ENCODE measurements at regions not wholly inside any gene's neighbourhood (a gene's known extent, or its start where the extent isn't known, plus 50 kb on each side); places are given as distances from the start of the nearest gene placed in this dataset.

DNA sequence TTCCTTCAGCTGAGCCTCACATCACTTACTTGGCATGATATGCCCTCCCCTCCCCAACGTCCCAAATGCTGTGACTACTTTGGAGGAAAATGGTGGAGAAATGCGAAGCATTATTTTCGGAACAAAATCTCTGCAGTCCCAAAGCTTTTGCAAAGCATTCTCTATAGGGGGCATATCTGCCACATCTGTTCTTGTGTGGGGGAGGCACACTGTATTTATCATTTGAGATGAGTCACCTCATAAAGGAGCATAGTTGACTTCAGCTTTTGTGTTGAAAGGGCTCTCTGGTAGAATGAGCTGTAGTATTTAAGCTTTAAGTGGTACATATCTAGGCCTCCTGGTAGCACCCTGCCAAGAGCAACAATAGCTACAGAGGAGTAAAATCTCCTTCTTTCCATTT lies 447.5 kb downstream of the ADAMTS20 start:
- Mint-ChIP-seq H3K36me3 (ENCODE audit: low read depth, unreplicated experiment) (no peaks in the 10 kb centered on the region), H3K4me1 (ENCODE audit: unreplicated experiment) (peaks cover 8% of the 10 kb centered on the region), H3K9me3 (ENCODE audit: unreplicated experiment) (no peaks in the 10 kb centered on the region), H3K4me3 (ENCODE audit: unreplicated experiment) (no peak overlapping the region), H3K27me3 (ENCODE audit: unreplicated experiment) (no peaks in the 10 kb centered on the region), H3K27ac (ENCODE audit: unreplicated experiment) (no peak overlapping the region)
- TF ChIP-seq, protein P1, sequence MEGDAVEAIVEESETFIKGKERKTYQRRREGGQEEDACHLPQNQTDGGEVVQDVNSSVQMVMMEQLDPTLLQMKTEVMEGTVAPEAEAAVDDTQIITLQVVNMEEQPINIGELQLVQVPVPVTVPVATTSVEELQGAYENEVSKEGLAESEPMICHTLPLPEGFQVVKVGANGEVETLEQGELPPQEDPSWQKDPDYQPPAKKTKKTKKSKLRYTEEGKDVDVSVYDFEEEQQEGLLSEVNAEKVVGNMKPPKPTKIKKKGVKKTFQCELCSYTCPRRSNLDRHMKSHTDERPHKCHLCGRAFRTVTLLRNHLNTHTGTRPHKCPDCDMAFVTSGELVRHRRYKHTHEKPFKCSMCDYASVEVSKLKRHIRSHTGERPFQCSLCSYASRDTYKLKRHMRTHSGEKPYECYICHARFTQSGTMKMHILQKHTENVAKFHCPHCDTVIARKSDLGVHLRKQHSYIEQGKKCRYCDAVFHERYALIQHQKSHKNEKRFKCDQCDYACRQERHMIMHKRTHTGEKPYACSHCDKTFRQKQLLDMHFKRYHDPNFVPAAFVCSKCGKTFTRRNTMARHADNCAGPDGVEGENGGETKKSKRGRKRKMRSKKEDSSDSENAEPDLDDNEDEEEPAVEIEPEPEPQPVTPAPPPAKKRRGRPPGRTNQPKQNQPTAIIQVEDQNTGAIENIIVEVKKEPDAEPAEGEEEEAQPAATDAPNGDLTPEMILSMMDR (IDR thresholded peaks at IDR 0.05; ENCODE audit: unreplicated experiment) = no peak
- no peak for DNase-seq (ENCODE audit: low spot score)

DNA sequence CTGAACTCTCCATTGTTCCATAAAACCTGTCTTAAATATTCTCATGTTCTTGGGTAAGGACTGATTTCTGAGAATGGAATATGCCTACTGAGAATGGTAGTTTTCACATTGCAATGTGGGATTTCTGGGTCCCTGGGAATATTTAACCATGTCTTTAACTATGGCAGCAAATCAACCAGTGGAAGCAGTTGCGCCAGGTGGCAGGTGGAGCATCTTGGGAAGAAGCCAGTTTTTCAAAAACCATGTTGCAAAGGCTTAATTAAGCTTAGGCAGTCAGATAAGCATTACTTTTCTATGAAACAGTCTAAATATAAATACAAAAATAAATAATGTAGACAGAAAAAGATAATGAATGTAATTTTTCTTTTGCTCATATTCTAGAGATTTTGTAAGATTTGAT lies 448.1 kb downstream of the ADAMTS20 start:
- no peaks in the 10 kb centered on the region for H3K36me3 Mint-ChIP-seq (ENCODE audit: low read depth, unreplicated experiment)
- TF ChIP-seq, protein P1 (IDR thresholded peaks at IDR 0.05; ENCODE audit: unreplicated experiment) = no peak
- H3K27ac Mint-ChIP-seq (ENCODE audit: unreplicated experiment) = no peak overlapping the region
- no peak overlapping the region for H3K4me3 Mint-ChIP-seq (ENCODE audit: unreplicated experiment)
- no peaks in the 10 kb centered on the region for H3K27me3 Mint-ChIP-seq (ENCODE audit: unreplicated experiment)
- peaks cover 8% of the 10 kb centered on the region for H3K4me1 Mint-ChIP-seq (ENCODE audit: unreplicated experiment)
- H3K9me3 Mint-ChIP-seq (ENCODE audit: unreplicated experiment) = no peaks in the 10 kb centered on the region
- DNase-seq (ENCODE audit: low spot score) = no peak

DNA sequence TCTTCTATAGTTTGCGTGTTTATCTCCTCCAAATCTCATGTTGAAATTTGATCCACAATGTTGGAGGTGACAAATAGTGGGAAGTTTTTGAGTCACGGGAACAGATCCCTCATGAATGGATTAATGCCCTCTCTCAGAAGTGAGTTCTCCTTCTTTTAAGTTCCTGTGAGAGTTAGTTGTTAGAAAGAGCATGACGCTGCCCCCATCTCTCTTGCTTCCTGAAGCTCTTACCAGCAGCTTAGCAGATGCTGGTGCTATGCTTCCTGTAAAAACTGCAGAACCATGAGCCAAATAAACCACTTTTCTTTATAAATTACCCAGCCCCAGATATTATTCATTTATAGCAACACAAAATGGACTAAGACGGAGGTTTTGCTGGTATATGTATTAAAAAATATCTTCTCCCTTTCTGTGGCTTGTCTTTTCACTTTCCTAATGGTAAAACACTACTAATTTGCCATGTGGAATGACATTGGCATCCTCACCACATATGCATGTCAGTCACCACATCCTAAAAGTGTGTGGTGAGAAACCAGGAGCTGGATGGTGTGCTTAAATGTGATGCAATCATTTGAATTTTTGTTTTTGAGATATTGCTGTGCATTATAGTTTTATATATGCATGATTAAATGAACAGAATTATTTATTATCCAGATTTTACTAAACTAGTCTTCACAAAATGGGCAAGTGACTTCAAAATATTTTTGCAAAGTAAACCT lies 449.3 kb downstream of the ADAMTS20 start:
- H3K4me3 Mint-ChIP-seq (ENCODE audit: unreplicated experiment) = no peak overlapping the region
- H3K27me3 Mint-ChIP-seq (ENCODE audit: unreplicated experiment) = no peaks in the 10 kb centered on the region
- no peak overlapping the region for H3K27ac Mint-ChIP-seq (ENCODE audit: unreplicated experiment)
- TF ChIP-seq, protein P1 (IDR thresholded peaks at IDR 0.05; ENCODE audit: unreplicated experiment) = no peak
- no peak for DNase-seq (ENCODE audit: low spot score)
- H3K4me1 Mint-ChIP-seq (ENCODE audit: unreplicated experiment) = peaks cover 8% of the 10 kb centered on the region
- H3K36me3 Mint-ChIP-seq (ENCODE audit: low read depth, unreplicated experiment) = no peaks in the 10 kb centered on the region
- no peaks in the 10 kb centered on the region for H3K9me3 Mint-ChIP-seq (ENCODE audit: unreplicated experiment)

DNA sequence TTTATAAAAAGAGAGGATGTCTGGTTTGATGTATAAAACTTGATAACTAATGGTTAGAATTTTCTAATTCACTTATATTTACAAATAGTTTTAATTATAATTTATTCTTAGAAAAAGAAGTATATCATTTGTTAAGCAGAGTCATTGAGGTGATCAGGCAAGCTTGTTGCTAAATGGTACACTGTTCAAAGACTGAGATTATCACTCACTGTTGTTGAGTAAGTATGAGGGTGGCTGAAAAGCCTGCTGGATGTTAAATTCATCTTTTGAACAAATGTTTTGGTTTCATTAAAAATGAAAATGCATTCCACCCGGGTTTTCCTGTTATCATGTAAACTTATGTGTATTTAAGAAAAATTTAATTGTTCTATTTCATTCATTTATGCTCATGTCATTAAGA lies 451.8 kb downstream of the ADAMTS20 start:
- no peak for DNase-seq (ENCODE audit: low spot score)
- Mint-ChIP-seq H3K9me3 (ENCODE audit: unreplicated experiment) (no peaks in the 10 kb centered on the region), H3K4me3 (ENCODE audit: unreplicated experiment) (no peak overlapping the region), H3K27me3 (ENCODE audit: unreplicated experiment) (no peaks in the 10 kb centered on the region), H3K36me3 (ENCODE audit: low read depth, unreplicated experiment) (no peaks in the 10 kb centered on the region), H3K4me1 (ENCODE audit: unreplicated experiment) (peaks cover 4% of the 10 kb centered on the region), H3K27ac (ENCODE audit: unreplicated experiment) (no peak overlapping the region)
- TF ChIP-seq, protein P1 (IDR thresholded peaks at IDR 0.05; ENCODE audit: unreplicated experiment) = no peak

DNA sequence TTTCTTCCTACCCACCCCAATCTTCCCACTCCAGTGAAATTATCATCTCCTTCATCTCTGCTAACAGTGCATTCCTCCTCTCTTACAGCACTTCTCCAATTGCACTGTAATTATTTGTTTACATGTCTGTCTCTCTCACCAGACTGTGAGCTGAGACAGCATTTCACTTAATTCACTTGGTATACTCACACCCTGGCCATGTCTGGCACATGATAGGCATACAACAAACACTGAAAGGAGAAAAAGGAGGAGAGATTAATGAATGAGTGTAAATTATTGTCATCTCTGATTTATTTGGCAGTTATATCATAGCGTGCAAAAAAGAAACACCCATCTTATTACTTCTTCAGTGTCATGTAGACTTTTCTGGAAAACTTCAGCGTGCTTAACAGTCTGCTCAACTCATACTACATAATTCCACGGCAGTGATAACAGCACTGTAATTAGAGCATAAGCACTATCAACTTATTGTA lies 452.3 kb downstream of the ADAMTS20 start:
- no peaks in the 10 kb centered on the region for H3K36me3 Mint-ChIP-seq (ENCODE audit: low read depth, unreplicated experiment)
- DNase-seq (ENCODE audit: low spot score) = no peak

More for the DNA sequence above, 452.3 kb downstream of the ADAMTS20 start:
- Mint-ChIP-seq H3K9me3 (ENCODE audit: unreplicated experiment) (no peaks in the 10 kb centered on the region), H3K4me3 (ENCODE audit: unreplicated experiment) (no peak overlapping the region), H3K27me3 (ENCODE audit: unreplicated experiment) (no peaks in the 10 kb centered on the region), H3K27ac (ENCODE audit: unreplicated experiment) (no peak overlapping the region), H3K4me1 (ENCODE audit: unreplicated experiment) (peaks cover 4% of the 10 kb centered on the region)
- TF ChIP-seq, protein P1 (IDR thresholded peaks at IDR 0.05; ENCODE audit: unreplicated experiment) = no peak

All from endothelial cell (in vitro differentiated cells).